ENCODE measurements at regions not wholly inside any gene's neighbourhood (a gene's known extent, or its start where the extent isn't known, plus 50 kb on each side); places are given as distances from the start of the nearest gene placed in this dataset.

GRCh38 chr10:131425752-131426533, 114.4 kb upstream of the TCERG1L start:
- no peak for DNase-seq (ENCODE audit: low read depth in 2 of 2)

GRCh38 chr10:131426534-131426898, 115.0 kb upstream of the TCERG1L start:
- no peak for DNase-seq (ENCODE audit: low read depth in 2 of 2)

- DNase-seq (ENCODE audit: low read depth in 2 of 2), result no peak
Observed at GRCh38 chr10:131427281-131427680, 115.8 kb upstream of the TCERG1L start.

GRCh38 chr10:131427901-131428300, 116.4 kb upstream of the TCERG1L start:
- no peak for DNase-seq (ENCODE audit: low read depth in 2 of 2)

- DNase-seq (ENCODE audit: low read depth in 2 of 2), result no peak
Observed at GRCh38 chr10:131429141-131429540, 117.6 kb upstream of the TCERG1L start.

- DNase-seq (ENCODE audit: low read depth in 2 of 2), result no peak
Observed at GRCh38 chr10:131429942-131430341, 118.4 kb upstream of the TCERG1L start.

GRCh38 chr10:131430716-131431412, 119.3 kb upstream of the TCERG1L start:
- DNase-seq (ENCODE audit: low read depth in 2 of 2), result no peak

- DNase-seq (ENCODE audit: low read depth in 2 of 2), result no peak
Observed at GRCh38 chr10:131431533-131431932, 120.0 kb upstream of the TCERG1L start.

GRCh38 chr10:131431978-131432690, 120.6 kb upstream of the TCERG1L start:
- no peak for DNase-seq (ENCODE audit: low read depth in 2 of 2)

- no peak for DNase-seq (ENCODE audit: low read depth in 2 of 2)
Observed at GRCh38 chr10:131433568-131433967, 122.0 kb upstream of the TCERG1L start.

GRCh38 chr10:131435232-131435631, 123.7 kb upstream of the TCERG1L start:
- no peak for DNase-seq (ENCODE audit: low read depth in 2 of 2)

- no peak for DNase-seq (ENCODE audit: low read depth in 2 of 2)
Observed at GRCh38 chr10:131435760-131436457, 124.4 kb upstream of the TCERG1L start.

GRCh38 chr10:131436458-131436857, 124.9 kb upstream of the TCERG1L start:
- DNase-seq (ENCODE audit: low read depth in 2 of 2), result no peak

GRCh38 chr10:131437556-131438475, 126.3 kb upstream of the TCERG1L start:
- no peak for DNase-seq (ENCODE audit: low read depth in 2 of 2)

GRCh38 chr10:131438665-131439064, 127.1 kb upstream of the TCERG1L start:
- no peak for DNase-seq (ENCODE audit: low read depth in 2 of 2)

GRCh38 chr10:131439705-131440104, 128.2 kb upstream of the TCERG1L start:
- DNase-seq (ENCODE audit: low read depth in 2 of 2), result no peak

GRCh38 chr10:131440405-131441360, 129.2 kb upstream of the TCERG1L start:
- DNase-seq (ENCODE audit: low read depth in 2 of 2), result no peak

GRCh38 chr10:131442271-131442670, 130.8 kb upstream of the TCERG1L start:
- no peak for DNase-seq (ENCODE audit: low read depth in 2 of 2)

- DNase-seq (ENCODE audit: low read depth in 2 of 2), result no peak
Observed at GRCh38 chr10:131444286-131444685, 132.8 kb upstream of the TCERG1L start.
